ENCODE measurements at regions not wholly inside any gene's neighbourhood (a gene's known extent, or its start where the extent isn't known, plus 50 kb on each side); places are given as distances from the start of the nearest gene placed in this dataset.

GRCh38 chr1:101451888-101452287, 215.1 kb downstream of the S1PR1 start:
- no peak for ATAC-seq
- TF ChIP-seq ZC3H10 (CRISPR knock-in tag; IDR thresholded peaks at IDR 0.05) (no peak), TCF4 (CRISPR knock-in tag; IDR thresholded peaks at IDR 0.05; ENCODE audit: borderline replicate concordance) (no peak), ZFP3 (CRISPR knock-in tag; IDR thresholded peaks at IDR 0.05) (no peak), TSHZ2 (CRISPR knock-in tag; IDR thresholded peaks at IDR 0.05) (no peak), BACH2 (CRISPR knock-in tag; IDR thresholded peaks at IDR 0.05; ENCODE audit: borderline replicate concordance) (no peak), POU6F1 (CRISPR knock-in tag; IDR thresholded peaks at IDR 0.05; ENCODE audit: borderline replicate concordance, low read depth) (no peak), ZNF70 (CRISPR knock-in tag; IDR thresholded peaks at IDR 0.05) (no peak), RARB (CRISPR knock-in tag; IDR thresholded peaks at IDR 0.05) (no peak)

GRCh38 chr1:101452825-101453224, 216.0 kb downstream of the S1PR1 start:
- ATAC-seq = no peak

GRCh38 chr1:101453844-101454243, 217.0 kb downstream of the S1PR1 start:
- ATAC-seq = no peak
- TF ChIP-seq ZNF8 (CRISPR knock-in tag; IDR thresholded peaks at IDR 0.05) (no peak), SNAI2 (CRISPR knock-in tag; IDR thresholded peaks at IDR 0.05) (no peak), POU6F1 (CRISPR knock-in tag; IDR thresholded peaks at IDR 0.05; ENCODE audit: borderline replicate concordance, low read depth) (no peak), ZFP3 (CRISPR knock-in tag; IDR thresholded peaks at IDR 0.05) (no peak), ZNF70 (CRISPR knock-in tag; IDR thresholded peaks at IDR 0.05) (no peak), TSHZ2 (CRISPR knock-in tag; IDR thresholded peaks at IDR 0.05) (no peak), ESRRG (CRISPR knock-in tag; IDR thresholded peaks at IDR 0.05) (no peak), CSRNP3 (CRISPR knock-in tag; IDR thresholded peaks at IDR 0.05) (no peak), ZFP30 (CRISPR knock-in tag; IDR thresholded peaks at IDR 0.05) (no peak), BACH2 (CRISPR knock-in tag; IDR thresholded peaks at IDR 0.05; ENCODE audit: borderline replicate concordance) (no peak)

More at GRCh38 chr1:101452825-101453224, 216.0 kb downstream of the S1PR1 start:
- TF ChIP-seq CSDC2 (CRISPR knock-in tag; IDR thresholded peaks at IDR 0.05) (no peak), PATZ1 (CRISPR knock-in tag; IDR thresholded peaks at IDR 0.05; ENCODE audit: borderline replicate concordance) (no peak), CSRNP3 (CRISPR knock-in tag; IDR thresholded peaks at IDR 0.05) (no peak), CREB5 (CRISPR knock-in tag; IDR thresholded peaks at IDR 0.05; ENCODE audit: low read depth) (no peak)
